Naive thymus-derived CD4-positive, alpha-beta T cell (primary cell): ENCODE measurements at regions not wholly inside any gene's neighbourhood (a gene's known extent, or its start where the extent isn't known, plus 50 kb on each side); places are given as distances from the start of the nearest gene placed in this dataset.

Experiments
- ATAC-seq: fragments of 150-1000 bp; cut with Tn5 transposase; 2 replicates; pipeline ENCODE4 v1.10.0; 2021; ENCODE audit warnings: mild to moderate bottlenecking, moderate library complexity
- CTCF ChIA-PET: fragments of 350-600 bp; sonication (Branson Sonifier 250); formaldehyde crosslinking; loops from one replicate; lab custom pipeline; 2021; ENCODE audit warnings: antibody characterized with exemption; lab: Charles Lee
- POLR2A ChIA-PET: fragments of 350-600 bp; sonication (Branson Sonifier 250); formaldehyde crosslinking; loops from one replicate; lab custom pipeline; 2021; ENCODE audit warnings: antibody characterized with exemption, inconsistent platforms; lab: Charles Lee
- DNase-seq, 9 donors: peaks; one replicate each; pipeline versions ENCODE4 v3.0.0 to v3.0.0-alpha.2; 2020 to 2022; ENCODE audit warnings: mixed read lengths in 1 of 9
- H3K27ac ChIP-seq: one replicate; pipeline ENCODE4 v1.7.0; 2013; ENCODE audit warnings: mild to moderate bottlenecking, low read depth, low read length, moderate library complexity
- H3K27me3 ChIP-seq, 2 donors: one replicate each; pipeline ENCODE4 v1.7.0; 2013; ENCODE audit warnings: low read length in 2 of 2, mild to moderate bottlenecking in 2 of 2, moderate library complexity in 2 of 2; ENCODE audit not compliant: control insufficient read depth in 2 of 2, insufficient read depth in 2 of 2
- H3K36me3 ChIP-seq, 3 experiments: 1 replicate in 2 of 3; 2 replicates in 1 of 3; pipeline ENCODE4 v1.7.0; 2013; ENCODE audit warnings: low read length in 3 of 3, mild to moderate bottlenecking in 3 of 3, moderate library complexity in 1 of 3; ENCODE audit not compliant: insufficient read depth in 3 of 3, control insufficient read depth in 2 of 3
- H3K4me1 ChIP-seq, 2 donors: one replicate each; pipeline ENCODE4 v1.7.0; 2013; ENCODE audit warnings: low read length in 2 of 2, mild to moderate bottlenecking in 2 of 2, moderate library complexity in 1 of 2; ENCODE audit not compliant: control insufficient read depth in 2 of 2, insufficient read depth in 2 of 2
- H3K4me3 ChIP-seq: 2 replicates; pipeline ENCODE4 v1.7.0; 2013; ENCODE audit warnings: mild to moderate bottlenecking, low read length
- H3K9me3 ChIP-seq, 3 experiments: 1 replicate in 2 of 3; 2 replicates in 1 of 3; pipeline ENCODE4 v1.7.0; 2013; ENCODE audit warnings: low read length in 3 of 3; ENCODE audit not compliant: control insufficient read depth in 2 of 3
- H3K27ac Mint-ChIP-seq, 9 donors: one replicate each; pipeline ENCODE4 v1.8.0; 2020 to 2022; ENCODE audit warnings: mixed read lengths in 9 of 9, mild to moderate bottlenecking in 8 of 9, moderate library complexity in 5 of 9, inconsistent platforms in 2 of 9
- H3K27me3 Mint-ChIP-seq, 5 donors: one replicate each; pipeline ENCODE4 v1.8.0; 2021 to 2022; ENCODE audit warnings: mixed read lengths in 5 of 5, mild to moderate bottlenecking in 1 of 5
- H3K36me3 Mint-ChIP-seq, 5 donors: one replicate each; pipeline ENCODE4 v1.8.0; 2020 to 2022; ENCODE audit warnings: mixed read lengths in 5 of 5, mild to moderate bottlenecking in 3 of 5, inconsistent platforms in 1 of 5
- H3K4me1 Mint-ChIP-seq, 7 donors: one replicate each; pipeline ENCODE4 v1.8.0; 2020 to 2022; ENCODE audit warnings: mixed read lengths in 7 of 7, mild to moderate bottlenecking in 3 of 7, inconsistent platforms in 1 of 7
- H3K4me3 Mint-ChIP-seq, 10 donors: one replicate each; pipeline ENCODE4 v1.8.0; 2020 to 2022; ENCODE audit warnings: mild to moderate bottlenecking in 10 of 10, mixed read lengths in 10 of 10, moderate library complexity in 6 of 10, inconsistent platforms in 2 of 10
- H3K9me3 Mint-ChIP-seq, 11 donors: one replicate each; pipeline ENCODE4 v1.8.0; 2020 to 2022; ENCODE audit warnings: mixed read lengths in 11 of 11, mild to moderate bottlenecking in 4 of 11, inconsistent platforms in 1 of 11, moderate library complexity in 1 of 11
- intact Hi-C, 2 donors: fragments of 100-400 bp; cut with micrococcal nuclease; formaldehyde crosslinking; loops; one replicate each; pipeline ENCODE4 v1.15.1; 2023

DNA sequence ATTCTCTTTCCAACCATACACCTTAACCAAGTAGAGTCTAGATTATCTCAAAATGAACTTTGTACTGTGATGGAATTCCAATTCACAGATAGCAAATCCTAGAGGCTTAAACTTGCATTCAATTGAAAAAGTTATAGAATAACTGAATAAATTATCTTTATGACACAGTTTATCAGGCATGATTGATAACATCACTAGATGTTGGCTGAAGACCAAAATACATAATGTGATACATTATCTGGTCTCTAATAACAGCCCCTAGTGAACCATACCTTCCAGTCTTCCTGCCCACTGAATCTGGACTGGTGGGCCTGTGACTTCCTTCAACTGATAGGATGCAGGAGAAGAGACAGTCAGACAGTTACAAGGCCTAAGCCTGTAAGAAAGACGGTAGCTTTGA is 165.2 kb upstream of the CMC1 start:
- H3K36me3 ChIP-seq: no peaks in the 10 kb centered on the region
- H3K4me3 ChIP-seq: no peak overlapping the region
- H3K9me3 Mint-ChIP-seq: peaks cover 0 to 1% (median 0%) of the 10 kb centered on the region in 11 donors
- no peak overlapping the region for H3K4me3 Mint-ChIP-seq
- H3K4me1 Mint-ChIP-seq: no peaks in the 10 kb centered on the region
- H3K36me3 Mint-ChIP-seq: no peaks in the 10 kb centered on the region
- ChIA-PET CTCF (no interaction called here), POLR2A (no interaction called here)
- no peaks in the 10 kb centered on the region for H3K27me3 Mint-ChIP-seq
- no peak overlapping the region for H3K27ac ChIP-seq
- H3K4me1 ChIP-seq: no peaks in the 10 kb centered on the region
- no peak overlapping the region for H3K27ac Mint-ChIP-seq
- ATAC-seq (no peak), DNase-seq (no peak)
- intact Hi-C loops: no loop called here
- H3K27me3 ChIP-seq: no peaks in the 10 kb centered on the region
- H3K9me3 ChIP-seq: no peaks in the 10 kb centered on the region

DNA sequence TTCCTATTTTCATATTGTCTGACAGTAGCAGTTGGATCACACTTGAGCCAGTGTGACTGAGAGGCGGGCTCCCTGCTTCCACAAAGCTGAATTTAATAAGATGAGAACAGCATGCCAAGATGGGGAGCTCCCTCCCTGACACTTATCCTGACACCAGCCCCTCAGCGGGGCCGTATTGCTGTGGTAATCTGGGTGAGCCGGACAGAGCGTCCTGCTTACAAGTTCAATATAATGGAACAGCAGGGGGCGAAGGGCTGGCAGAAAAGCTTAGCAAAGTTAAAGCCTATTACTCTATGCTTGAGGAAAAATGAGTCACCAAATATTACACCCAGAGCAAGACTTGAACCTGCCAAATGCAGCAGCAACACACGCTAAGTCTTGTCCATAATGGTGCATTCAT is 163.8 kb upstream of the CMC1 start:
- ATAC-seq (no peak), DNase-seq (no peak)
- Mint-ChIP-seq H3K27ac (no peak overlapping the region), H3K36me3 (no peaks in the 10 kb centered on the region), H3K9me3 (peaks cover 0 to 1% (median 0%) of the 10 kb centered on the region in 11 donors), H3K4me3 (no peak overlapping the region), H3K4me1 (no peaks in the 10 kb centered on the region), H3K27me3 (no peaks in the 10 kb centered on the region)
- Histone ChIP-seq H3K4me3 (no peak overlapping the region), H3K4me1 (no peaks in the 10 kb centered on the region), H3K27me3 (no peaks in the 10 kb centered on the region), H3K9me3 (no peaks in the 10 kb centered on the region), H3K36me3 (no peaks in the 10 kb centered on the region), H3K27ac (no peak overlapping the region)
- intact Hi-C loops: no loop called here
- POLR2A ChIA-PET: no interaction called here
- CTCF ChIA-PET: interaction anchor here (1.8 kb wide), 1 partner anchor 356 kb away, joined by 5 read pairs; the partner anchor contains the start of gene EOMES

DNA sequence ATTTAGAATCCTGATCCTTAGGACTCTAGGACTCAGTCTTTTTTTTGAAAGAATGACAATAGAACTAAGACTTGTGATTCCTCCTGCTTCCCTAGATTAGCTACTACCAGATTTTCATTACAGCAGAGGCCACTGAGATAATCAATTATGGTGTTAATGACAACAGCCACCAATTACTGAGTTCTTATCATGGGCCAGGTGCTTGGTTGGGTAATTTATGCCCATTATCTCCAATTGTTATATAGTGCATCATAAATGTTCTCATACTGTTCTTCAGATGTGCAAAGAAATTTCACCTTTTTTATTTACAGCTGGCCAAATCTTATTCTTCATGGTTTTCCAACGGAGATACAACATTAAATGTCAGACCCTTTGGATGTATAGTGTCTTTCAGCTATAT is 162.9 kb upstream of the CMC1 start:
- H3K27ac Mint-ChIP-seq: no peak overlapping the region
- intact Hi-C loops: no loop called here

DNA sequence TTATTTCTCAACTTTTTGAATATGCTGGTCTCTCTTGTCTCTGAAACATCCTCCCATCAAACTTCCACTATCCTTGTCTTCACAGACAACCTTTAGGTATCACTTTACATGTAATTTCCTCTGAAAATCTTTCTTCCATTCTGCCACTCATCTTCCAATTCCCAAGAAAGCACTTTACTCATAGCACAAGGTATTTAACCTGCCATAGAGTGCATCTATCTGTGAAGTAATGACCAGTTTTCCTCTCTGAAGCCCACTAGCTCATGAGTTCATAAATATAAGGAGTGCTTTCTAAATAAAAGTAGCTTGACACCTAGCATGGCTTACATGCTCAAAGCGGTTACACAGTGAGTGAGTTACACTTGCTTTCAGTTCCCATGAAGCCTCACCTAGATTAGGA is 160.7 kb upstream of the CMC1 start:
- Mint-ChIP-seq H3K9me3 (peaks cover 0 to 1% (median 0%) of the 10 kb centered on the region in 11 donors), H3K36me3 (no peaks in the 10 kb centered on the region), H3K27ac (no peak overlapping the region), H3K4me3 (no peak overlapping the region), H3K4me1 (no peaks in the 10 kb centered on the region), H3K27me3 (no peaks in the 10 kb centered on the region)
- ATAC-seq: no peak
- intact Hi-C loops: no loop called here
- H3K27ac ChIP-seq: no peak overlapping the region
- H3K4me1 ChIP-seq: no peaks in the 10 kb centered on the region
- no peak for DNase-seq
- no peak overlapping the region for H3K4me3 ChIP-seq
- POLR2A ChIA-PET: no interaction called here
- CTCF ChIA-PET: interaction anchor here (1.2 kb wide), 1 partner anchor 9 kb away, joined by 4 read pairs; no protein-coding TSS in a partner anchor
- no peaks in the 10 kb centered on the region for H3K9me3 ChIP-seq
- H3K36me3 ChIP-seq: no peaks in the 10 kb centered on the region
- H3K27me3 ChIP-seq: no peaks in the 10 kb centered on the region

More for the DNA sequence above, 162.9 kb upstream of the CMC1 start:
- no peaks in the 10 kb centered on the region for H3K36me3 Mint-ChIP-seq
- H3K9me3 Mint-ChIP-seq: peaks cover 0 to 1% (median 0%) of the 10 kb centered on the region in 11 donors
- DNase-seq (no peak), ATAC-seq (no peak)
- H3K4me3 Mint-ChIP-seq: no peak overlapping the region
- H3K4me1 Mint-ChIP-seq: no peaks in the 10 kb centered on the region
- Histone ChIP-seq H3K4me3 (no peak overlapping the region), H3K36me3 (no peaks in the 10 kb centered on the region), H3K27me3 (no peaks in the 10 kb centered on the region), H3K9me3 (no peaks in the 10 kb centered on the region), H3K27ac (no peak overlapping the region), H3K4me1 (no peaks in the 10 kb centered on the region)
- ChIA-PET POLR2A (no interaction called here), CTCF (interaction anchor here (1.8 kb wide), 1 partner anchor 357 kb away, joined by 5 read pairs; the partner anchor contains the start of gene EOMES)
- no peaks in the 10 kb centered on the region for H3K27me3 Mint-ChIP-seq

DNA sequence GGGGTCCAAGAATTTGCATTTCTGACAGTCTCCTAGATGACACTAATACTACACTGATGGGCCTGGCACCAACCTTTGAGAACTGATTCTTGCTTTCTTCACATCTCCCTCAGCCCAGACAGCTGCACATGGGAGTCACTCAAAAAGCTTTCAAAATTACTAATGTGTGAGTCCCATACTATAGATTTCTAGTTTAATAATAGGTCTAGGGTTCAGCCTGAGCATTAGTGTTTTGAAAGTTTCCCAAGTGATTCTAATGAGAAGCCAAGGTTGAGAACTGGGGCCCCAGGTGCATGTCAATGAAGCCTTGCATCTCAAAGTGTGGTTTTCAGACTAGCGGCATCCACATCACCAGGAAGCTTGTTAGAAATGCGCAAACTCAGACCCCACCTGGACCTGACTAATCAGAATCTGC is 159.9 kb upstream of the CMC1 start:
- Mint-ChIP-seq H3K27me3 (no peaks in the 10 kb centered on the region), H3K4me1 (no peaks in the 10 kb centered on the region), H3K9me3 (peaks cover 0 to 1% (median 0%) of the 10 kb centered on the region in 11 donors), H3K4me3 (no peak overlapping the region), H3K36me3 (no peaks in the 10 kb centered on the region), H3K27ac (no peak overlapping the region)
- no peak overlapping the region for H3K4me3 ChIP-seq
- intact Hi-C loops: no loop called here
- no peaks in the 10 kb centered on the region for H3K9me3 ChIP-seq
- ChIA-PET POLR2A (no interaction called here), CTCF (interaction anchor here (0.6 to 1.7 kb wide), 3 partner anchors 8 to 370 kb away, joined by 4 to 5 read pairs (median 4); no protein-coding TSS in a partner anchor)
- H3K27me3 ChIP-seq: no peaks in the 10 kb centered on the region
- H3K27ac ChIP-seq: no peak overlapping the region
- DNase-seq (no peak), ATAC-seq (no peak)
- no peaks in the 10 kb centered on the region for H3K36me3 ChIP-seq
- H3K4me1 ChIP-seq: no peaks in the 10 kb centered on the region

DNA sequence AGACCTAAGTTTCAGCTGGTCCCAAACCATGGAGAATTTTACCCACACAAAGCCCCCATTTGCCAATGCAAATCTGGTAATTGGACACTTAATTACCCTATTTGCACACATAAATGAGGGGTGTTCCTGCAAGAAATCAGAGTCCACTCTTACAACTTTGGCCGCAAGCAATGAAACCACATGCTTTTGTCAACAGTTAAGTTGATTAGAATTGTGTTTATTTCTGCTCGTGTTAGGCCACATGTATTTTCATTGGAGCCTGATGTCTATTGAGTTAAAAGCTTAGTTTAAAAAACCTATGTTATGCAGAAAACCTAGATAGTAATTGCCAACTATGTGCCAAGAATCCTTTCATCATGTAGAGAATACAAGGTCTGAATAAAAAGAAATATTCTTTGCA is 153.8 kb upstream of the CMC1 start:
- H3K27ac Mint-ChIP-seq: no peak overlapping the region
- H3K36me3 ChIP-seq: no peaks in the 10 kb centered on the region
- POLR2A ChIA-PET: interaction anchor here (0.7 kb wide), 1 partner anchor 367 kb away, joined by 5 read pairs; no protein-coding TSS in a partner anchor
- no peak overlapping the region for H3K4me3 ChIP-seq
- no peaks in the 10 kb centered on the region for H3K27me3 ChIP-seq
- no peak for DNase-seq
- H3K4me1 Mint-ChIP-seq: peaks cover 0 to 10% (median 0%) of the 10 kb centered on the region in 7 donors
- intact Hi-C loops: loop anchor here (5.0 kb wide), 2 partner anchors 200 to 375 kb away; no protein-coding TSS in a partner anchor
- no peaks in the 10 kb centered on the region for H3K9me3 ChIP-seq
- no peaks in the 10 kb centered on the region for H3K27me3 Mint-ChIP-seq
- H3K9me3 Mint-ChIP-seq: peaks cover 0 to 5% (median 0%) of the 10 kb centered on the region in 11 donors
- H3K36me3 Mint-ChIP-seq: no peaks in the 10 kb centered on the region
- no peak overlapping the region for H3K4me3 Mint-ChIP-seq
- H3K27ac ChIP-seq: no peak overlapping the region
- no peaks in the 10 kb centered on the region for H3K4me1 ChIP-seq
- CTCF ChIA-PET: interaction anchor here (0.5 to 0.8 kb wide), 2 partner anchors 366 to 368 kb away, joined by 4 read pairs; partner anchors contain the start of gene EOMES
- no peak for ATAC-seq
